ENCODE measurements at regions not wholly inside any gene's neighbourhood (a gene's known extent, or its start where the extent isn't known, plus 50 kb on each side); places are given as distances from the start of the nearest gene placed in this dataset.

DNA sequence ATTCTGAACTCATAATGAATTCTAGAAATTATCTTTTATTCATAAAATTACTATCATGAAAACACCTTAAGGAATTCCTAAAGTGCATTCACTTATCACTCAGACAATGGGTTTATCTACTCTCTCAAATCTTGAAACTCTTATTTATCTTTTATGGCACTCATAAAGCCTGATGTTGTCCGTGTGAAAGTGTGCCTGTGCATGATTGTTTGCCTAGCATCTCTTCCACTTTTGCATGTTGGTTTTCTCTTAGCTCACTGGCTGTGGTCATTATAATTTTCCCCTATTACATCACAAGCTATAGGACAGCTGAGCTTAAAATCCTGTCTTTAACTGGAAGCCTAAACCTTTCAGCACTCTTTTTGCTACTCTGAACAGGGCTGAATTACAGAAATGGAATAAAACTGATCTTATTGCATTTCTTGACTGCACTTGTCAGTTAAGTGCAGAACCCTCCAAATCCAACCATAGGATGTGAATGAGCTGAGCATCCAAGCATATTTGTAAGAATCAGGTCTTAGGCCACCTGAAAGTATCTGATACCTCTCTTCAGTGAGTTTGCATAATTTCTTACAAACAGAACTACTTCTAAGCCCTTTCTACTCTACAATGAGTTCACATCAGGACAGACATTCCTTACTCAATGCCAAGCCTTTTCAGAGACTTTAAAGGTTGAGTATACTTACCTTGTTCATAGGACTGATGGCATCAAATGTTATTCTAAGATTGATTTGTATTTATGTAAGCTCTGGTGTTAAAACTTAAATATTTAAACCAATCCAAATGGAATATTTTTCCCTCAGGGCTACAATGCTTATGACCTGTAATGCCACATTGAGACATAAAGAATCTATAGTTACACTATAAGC lies 221.2 kb upstream of the KITLG start:
- TF ChIP-seq, protein P1, sequence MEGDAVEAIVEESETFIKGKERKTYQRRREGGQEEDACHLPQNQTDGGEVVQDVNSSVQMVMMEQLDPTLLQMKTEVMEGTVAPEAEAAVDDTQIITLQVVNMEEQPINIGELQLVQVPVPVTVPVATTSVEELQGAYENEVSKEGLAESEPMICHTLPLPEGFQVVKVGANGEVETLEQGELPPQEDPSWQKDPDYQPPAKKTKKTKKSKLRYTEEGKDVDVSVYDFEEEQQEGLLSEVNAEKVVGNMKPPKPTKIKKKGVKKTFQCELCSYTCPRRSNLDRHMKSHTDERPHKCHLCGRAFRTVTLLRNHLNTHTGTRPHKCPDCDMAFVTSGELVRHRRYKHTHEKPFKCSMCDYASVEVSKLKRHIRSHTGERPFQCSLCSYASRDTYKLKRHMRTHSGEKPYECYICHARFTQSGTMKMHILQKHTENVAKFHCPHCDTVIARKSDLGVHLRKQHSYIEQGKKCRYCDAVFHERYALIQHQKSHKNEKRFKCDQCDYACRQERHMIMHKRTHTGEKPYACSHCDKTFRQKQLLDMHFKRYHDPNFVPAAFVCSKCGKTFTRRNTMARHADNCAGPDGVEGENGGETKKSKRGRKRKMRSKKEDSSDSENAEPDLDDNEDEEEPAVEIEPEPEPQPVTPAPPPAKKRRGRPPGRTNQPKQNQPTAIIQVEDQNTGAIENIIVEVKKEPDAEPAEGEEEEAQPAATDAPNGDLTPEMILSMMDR (IDR thresholded peaks at IDR 0.05) = no peak
- no peak for DNase-seq (ENCODE audit: low spot score)
- no peak for ATAC-seq (ENCODE audit: low FRiP score)

DNA sequence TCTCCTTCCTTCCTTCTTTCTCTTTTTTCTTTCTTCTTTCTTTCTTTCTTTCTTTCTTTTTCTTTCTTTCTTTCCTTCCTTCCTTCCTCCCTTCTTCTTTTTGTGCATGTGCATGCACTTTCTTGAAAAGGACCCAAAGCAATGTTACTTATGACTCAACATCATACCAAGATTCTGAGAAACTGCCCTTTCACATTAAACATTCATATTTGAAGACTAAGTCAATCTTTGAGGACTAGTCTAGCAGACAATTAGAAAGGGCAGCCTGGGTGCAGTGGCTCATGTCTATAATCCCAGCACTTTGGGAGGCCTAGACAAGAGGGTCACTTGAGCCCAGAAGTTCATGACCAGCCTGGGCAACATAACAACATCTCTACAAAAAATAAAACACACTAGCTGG lies 212.8 kb upstream of the KITLG start:
- TF ChIP-seq, protein P1 (IDR thresholded peaks at IDR 0.05) = no peak
- ATAC-seq (ENCODE audit: low FRiP score) = no peak
- no peak for DNase-seq (ENCODE audit: low spot score)

DNA sequence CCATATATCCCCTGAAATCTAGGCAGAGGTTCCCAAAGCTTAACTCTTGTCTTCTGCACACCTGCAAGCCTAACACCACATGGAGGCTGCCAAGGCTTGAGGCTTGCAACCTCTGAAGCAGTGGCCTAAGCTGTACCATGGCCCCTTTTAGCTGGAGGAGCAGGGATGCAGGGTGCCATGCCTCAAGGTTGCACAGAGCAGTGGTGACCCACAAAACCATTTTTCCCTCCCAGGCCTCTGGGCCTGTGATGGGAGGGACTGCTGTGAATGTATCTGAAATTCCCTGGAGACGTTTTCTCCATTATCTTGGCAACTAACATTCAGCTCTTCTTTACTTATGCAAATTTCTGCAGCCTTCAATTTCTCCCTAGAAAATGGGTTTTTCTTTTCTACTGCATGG lies 210.0 kb upstream of the KITLG start:
- TF ChIP-seq, protein P1 (IDR thresholded peaks at IDR 0.05) = no peak
- ATAC-seq (ENCODE audit: low FRiP score) (no peak), DNase-seq (ENCODE audit: low spot score) (no peak)

DNA sequence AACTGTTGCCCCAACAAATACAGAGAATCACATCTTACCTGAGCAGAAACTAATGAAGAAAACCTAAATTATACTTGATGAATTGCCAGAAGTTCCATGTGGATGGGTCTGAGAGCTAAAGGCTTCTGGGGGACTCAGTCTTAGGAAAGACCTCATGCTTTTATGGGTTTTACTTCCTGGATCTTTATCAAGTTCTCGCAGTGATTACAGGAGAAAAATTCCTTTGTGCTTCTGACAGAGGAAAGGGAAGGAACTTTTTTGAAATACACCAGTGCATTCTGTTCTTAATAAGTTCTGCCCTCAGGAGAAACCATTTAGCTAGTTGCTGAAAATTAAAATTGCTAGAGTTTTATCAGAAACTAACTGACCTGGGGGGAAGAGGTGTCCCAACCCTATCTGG lies 203.9 kb upstream of the KITLG start:
- DNase-seq (ENCODE audit: low spot score) = no peak
- no peak for ATAC-seq (ENCODE audit: low FRiP score)
- TF ChIP-seq, protein P1 (IDR thresholded peaks at IDR 0.05) = no peak

DNA sequence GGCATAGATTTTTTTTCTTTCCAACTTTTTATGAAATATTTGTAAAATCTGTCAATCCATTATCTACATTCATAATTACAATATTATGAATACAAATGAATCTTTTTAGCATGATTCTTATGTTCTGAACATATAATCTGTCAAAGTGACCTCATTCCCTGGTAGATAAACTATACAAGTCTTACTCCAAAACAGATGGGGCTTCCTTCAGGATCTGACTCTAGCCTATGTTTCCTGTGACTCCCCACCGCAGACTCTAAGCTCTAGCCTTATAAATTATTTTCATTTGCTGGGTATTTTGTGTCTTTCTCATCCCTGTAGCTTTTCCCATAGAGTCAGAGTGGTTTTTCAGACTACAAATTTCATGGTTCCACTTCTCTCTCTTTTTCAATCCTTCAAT lies 202.1 kb upstream of the KITLG start:
- TF ChIP-seq, protein P1 (IDR thresholded peaks at IDR 0.05) = no peak
- no peak for ATAC-seq (ENCODE audit: low FRiP score)
- no peak for DNase-seq (ENCODE audit: low spot score)

DNA sequence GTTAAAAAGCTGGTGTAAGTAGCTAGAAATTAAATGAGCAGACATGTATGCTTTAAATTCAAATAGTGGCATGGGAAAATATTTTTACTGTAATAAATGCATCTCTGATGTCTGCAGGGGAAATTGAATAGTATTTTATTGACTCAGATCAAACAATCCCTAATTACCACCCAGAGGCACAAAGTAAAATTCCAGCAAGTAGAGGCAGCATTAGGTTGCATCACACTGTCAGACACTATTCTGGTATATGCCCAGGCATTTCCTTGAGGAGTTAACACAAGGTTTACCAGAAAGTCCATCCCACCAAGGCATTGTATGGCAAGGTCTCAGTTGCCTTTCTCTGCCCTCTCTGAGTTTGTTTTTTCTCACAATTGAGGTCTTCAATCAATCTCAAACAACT lies 201.6 kb upstream of the KITLG start:
- ATAC-seq (ENCODE audit: low FRiP score) = no peak
- TF ChIP-seq, protein P1 (IDR thresholded peaks at IDR 0.05) = no peak
- DNase-seq (ENCODE audit: low spot score) = no peak

DNA sequence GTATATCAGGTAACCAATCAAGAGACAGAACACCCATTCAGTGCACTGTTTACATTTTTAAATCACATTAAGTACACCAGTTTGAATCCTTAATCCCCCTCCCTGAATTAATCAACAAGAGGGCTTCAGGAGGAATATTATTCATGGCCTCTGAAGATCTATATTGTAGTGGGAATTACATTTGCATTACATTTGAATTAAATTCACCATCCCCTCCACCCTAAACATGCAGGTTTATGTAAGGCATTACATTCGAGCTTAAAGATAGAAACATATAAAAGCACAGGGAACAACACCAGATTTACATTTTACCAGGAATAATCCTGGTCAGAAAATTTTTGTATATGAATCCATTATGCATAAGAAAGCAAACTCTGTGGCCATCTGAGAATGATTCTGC lies 197.8 kb upstream of the KITLG start:
- ATAC-seq (ENCODE audit: low FRiP score) (no peak), DNase-seq (ENCODE audit: low spot score) (no peak)
- TF ChIP-seq, protein P1 (IDR thresholded peaks at IDR 0.05) = no peak
